ENCODE measurements at regions not wholly inside any gene's neighbourhood (a gene's known extent, or its start where the extent isn't known, plus 50 kb on each side); places are given as distances from the start of the nearest gene placed in this dataset.

DNA sequence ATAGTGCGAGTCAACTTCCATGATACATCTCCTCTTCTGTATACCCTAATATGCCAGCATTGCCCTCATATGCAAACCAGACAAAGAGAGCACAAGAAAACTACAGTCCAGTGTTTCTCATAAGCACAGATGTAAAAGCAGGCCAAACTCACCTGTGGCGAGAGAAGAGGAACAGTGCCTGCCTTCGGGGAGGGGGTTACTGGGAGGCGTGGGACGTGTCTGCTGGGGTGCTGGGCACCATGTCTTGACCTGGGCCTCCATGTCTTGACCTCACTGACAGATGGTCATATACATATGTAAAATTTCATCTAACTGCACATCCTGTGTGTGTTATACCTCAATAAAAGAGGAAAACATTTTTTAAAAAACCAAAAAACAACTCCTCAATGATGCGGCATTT is 159.3 kb upstream of the PPP1R26 start:
- no peak for DNase-seq (ENCODE audit: low read depth)

DNA sequence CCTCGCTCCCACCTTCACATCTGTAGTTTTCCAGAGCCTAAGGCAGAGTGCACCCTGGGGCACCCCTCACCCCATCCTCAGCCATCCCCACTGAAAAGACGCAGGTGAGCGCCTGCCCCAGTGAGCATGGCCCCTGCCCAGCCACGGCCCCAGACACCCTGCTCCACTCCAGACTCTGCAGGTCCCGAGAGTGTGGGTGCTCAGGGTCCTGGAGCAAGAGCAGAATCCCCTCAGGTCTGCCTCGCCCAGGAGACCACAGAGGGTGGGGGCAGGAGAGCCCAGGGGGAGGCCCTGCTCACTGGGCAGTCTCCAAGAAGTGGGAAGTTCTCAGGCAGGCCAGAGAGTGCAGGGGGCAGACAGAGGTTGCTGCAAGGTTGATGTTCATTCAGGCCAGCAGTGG is 158.6 kb upstream of the PPP1R26 start:
- H3K4me3 ChIP-seq (ENCODE audit: low read length), result no peak overlapping the region
- no peak for DNase-seq (ENCODE audit: low read depth)
- TF ChIP-seq, protein P1, sequence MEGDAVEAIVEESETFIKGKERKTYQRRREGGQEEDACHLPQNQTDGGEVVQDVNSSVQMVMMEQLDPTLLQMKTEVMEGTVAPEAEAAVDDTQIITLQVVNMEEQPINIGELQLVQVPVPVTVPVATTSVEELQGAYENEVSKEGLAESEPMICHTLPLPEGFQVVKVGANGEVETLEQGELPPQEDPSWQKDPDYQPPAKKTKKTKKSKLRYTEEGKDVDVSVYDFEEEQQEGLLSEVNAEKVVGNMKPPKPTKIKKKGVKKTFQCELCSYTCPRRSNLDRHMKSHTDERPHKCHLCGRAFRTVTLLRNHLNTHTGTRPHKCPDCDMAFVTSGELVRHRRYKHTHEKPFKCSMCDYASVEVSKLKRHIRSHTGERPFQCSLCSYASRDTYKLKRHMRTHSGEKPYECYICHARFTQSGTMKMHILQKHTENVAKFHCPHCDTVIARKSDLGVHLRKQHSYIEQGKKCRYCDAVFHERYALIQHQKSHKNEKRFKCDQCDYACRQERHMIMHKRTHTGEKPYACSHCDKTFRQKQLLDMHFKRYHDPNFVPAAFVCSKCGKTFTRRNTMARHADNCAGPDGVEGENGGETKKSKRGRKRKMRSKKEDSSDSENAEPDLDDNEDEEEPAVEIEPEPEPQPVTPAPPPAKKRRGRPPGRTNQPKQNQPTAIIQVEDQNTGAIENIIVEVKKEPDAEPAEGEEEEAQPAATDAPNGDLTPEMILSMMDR (IDR thresholded peaks at IDR 0.05; ENCODE audit: insufficient read depth, low read depth, low read length, missing control alignments), result no peak

More for the DNA sequence above, 159.3 kb upstream of the PPP1R26 start:
- no peak overlapping the region for H3K4me3 ChIP-seq (ENCODE audit: low read length)
- TF ChIP-seq, protein P1 (IDR thresholded peaks at IDR 0.05; ENCODE audit: insufficient read depth, low read depth, low read length, missing control alignments), result no peak

DNA sequence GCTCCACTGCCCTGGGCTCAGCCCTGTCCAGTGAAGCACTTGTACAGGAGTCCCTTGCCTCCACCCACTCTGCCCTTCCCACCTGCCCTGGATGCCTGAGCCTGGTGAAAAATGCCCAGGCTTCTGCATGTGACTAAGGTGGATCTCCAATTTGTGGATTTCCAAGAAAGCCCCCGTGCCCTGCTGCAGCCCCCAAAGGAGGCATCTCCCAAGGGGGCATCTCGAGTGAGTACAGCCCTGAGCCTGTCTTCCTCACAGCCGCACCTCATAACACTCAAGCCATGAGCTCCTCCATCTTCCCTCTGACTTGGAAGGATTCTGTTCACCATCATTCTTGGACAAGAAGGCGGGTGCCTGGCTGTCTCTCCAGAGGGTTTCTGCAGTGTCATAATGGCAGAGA is 158.0 kb upstream of the PPP1R26 start:
- TF ChIP-seq, protein P1 (IDR thresholded peaks at IDR 0.05; ENCODE audit: insufficient read depth, low read depth, low read length, missing control alignments), result no peak
- no peak for DNase-seq (ENCODE audit: low read depth)
- no peak overlapping the region for H3K4me3 ChIP-seq (ENCODE audit: low read length)

DNA sequence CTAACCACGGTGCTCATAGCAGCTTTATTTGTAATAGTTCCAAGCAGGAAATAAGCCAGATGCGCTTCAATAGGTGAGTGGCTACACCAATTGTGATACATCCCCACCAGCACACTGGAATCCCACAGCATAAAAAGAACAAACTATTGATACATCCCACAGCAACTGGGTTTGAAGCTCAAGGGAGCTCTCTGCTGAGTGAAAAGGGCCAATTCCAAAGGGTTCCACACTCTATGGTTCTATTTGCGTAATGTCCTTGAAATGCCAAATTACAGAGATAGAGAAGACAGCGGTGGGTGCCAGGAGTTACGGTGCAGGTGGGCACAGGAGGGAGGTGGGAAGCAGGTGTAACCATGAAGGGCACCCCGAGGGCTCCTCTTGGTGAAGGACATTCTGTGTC is 155.3 kb upstream of the PPP1R26 start:
- no peak overlapping the region for H3K4me3 ChIP-seq (ENCODE audit: low read length)
- no peak for DNase-seq (ENCODE audit: low read depth)
- TF ChIP-seq, protein P1 (IDR thresholded peaks at IDR 0.05; ENCODE audit: insufficient read depth, low read depth, low read length, missing control alignments), result no peak

DNA sequence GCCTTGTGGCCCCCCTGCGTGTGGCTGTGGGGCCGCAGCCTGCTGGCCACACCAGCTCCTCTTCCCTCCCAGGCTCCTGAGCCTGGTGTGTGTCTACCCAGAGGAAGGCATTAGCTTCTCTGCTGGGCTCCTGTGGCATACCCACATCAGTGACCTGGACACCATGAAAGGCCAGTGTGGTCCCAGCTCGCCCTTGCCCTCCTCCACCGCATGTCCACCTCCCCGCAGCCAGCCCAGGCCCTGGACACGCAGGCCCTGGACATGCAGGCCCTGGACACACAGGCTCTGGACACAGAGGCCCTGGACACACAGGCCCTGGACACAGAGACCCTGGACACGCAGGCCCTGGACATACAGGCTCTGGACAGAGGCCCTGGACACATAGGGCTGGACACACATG is 153.4 kb upstream of the PPP1R26 start:
- H3K4me3 ChIP-seq (ENCODE audit: low read length), result no peak overlapping the region
- no peak for DNase-seq (ENCODE audit: low read depth)
- TF ChIP-seq, protein P1 (IDR thresholded peaks at IDR 0.05; ENCODE audit: insufficient read depth, low read depth, low read length, missing control alignments), result no peak

DNA sequence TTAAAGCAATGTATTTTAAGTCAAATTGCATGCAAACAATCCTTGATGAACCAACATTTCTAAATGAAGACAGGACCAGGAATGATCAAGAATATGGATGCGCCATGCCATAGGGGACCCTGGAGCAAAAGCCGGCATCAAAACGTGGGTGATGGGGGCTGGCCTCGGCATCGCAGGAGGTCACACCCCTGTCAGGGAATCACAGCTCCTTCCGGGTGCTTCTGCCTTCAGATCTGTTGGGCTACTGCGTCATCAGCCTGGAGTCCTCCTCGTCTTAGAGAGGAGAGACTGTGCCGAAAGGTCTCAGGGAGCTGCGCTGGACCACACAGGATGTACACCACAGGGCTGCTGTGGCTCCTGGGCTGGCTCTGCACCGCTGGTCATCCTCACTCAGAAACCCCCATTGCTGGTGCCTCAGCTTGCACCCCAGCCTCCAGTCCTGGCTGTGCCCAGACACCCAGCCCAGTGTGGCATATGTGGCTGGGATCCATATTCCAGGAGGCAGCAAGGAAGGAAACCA is 152.9 kb upstream of the PPP1R26 start:
- DNase-seq (ENCODE audit: low read depth), result no peak
- no peak overlapping the region for H3K4me3 ChIP-seq (ENCODE audit: low read length)
- TF ChIP-seq, protein P1 (IDR thresholded peaks at IDR 0.05; ENCODE audit: insufficient read depth, low read depth, low read length, missing control alignments), result no peak

Data from epithelial cell of esophagus (primary cell).